GM18505 (cell line): ENCODE measurements at regions not wholly inside any gene's neighbourhood (a gene's known extent, or its start where the extent isn't known, plus 50 kb on each side); places are given as distances from the start of the nearest gene placed in this dataset.
"Not testable (repeated sequence)": the region's sequence is repeated elsewhere in the genome, so short reads cannot be mapped to it uniquely, and the experiment has no call there.

Experiments used
- ATAC-seq: cut with Tn5 transposase; IDR thresholded peaks from one replicate; pipeline ENCODE4 v1.9.1; 2021; ENCODE audit not compliant: unreplicated experiment
- POLR2A ChIP-seq: IDR thresholded peaks from 4 replicates; pipeline ENCODE4 v1.6.1; 2011; ENCODE audit warnings: borderline replicate concordance; ENCODE audit not compliant: insufficient read depth, insufficient read length; ENCODE audit errors: extremely low read depth

GRCh38 chr9:73380411-73380810 lies 228.7 kb downstream of the ANXA1 start:
- no peak for ATAC-seq

DNA sequence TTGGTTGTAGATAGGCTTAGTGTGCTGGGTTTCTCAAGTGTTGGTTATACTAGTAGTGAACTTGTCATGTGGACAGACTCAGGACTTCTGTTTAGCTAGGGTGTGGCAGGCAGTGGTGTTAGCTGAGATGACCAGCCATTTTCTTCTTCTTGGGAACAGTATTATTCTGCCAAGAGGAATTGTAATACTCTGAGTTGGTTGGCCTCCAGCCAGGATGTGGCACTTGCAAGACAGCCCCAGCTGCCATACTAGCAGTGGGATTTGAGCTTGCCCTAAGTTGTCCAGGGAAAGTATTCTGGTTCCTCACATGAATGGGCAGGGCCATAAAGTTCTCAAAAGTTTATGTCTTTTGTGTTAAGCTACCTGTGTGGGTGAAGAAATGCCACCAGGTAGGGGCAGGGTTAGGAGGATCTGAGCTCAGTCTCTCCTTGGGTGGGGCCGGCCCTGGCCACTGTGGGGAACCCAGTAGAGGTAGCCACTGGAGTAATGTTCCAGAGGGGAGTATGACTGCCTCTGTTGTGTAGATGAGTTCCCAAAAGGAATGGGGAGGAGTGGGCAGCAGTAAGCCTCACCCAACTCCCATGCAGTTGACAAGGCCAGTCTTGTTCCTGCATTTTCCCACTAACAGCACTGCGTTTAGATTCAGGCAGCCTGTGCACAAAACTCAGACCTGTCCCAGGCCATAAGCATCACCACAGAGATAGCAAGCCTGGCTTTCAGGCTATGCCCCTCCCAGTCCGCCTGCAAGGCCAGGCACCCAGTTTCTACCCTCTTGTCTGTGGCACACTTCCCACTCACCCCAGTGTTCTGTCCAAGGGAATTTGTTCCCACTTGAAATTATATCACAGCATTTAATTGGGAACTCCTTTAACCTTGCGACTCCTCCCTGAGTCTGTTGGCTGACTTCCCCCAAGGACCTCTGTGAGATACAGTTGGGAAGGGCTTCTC lies 250.7 kb downstream of the ANXA1 start:
- no peak for ATAC-seq
- no peak for TF ChIP-seq POLR2A

More at GRCh38 chr9:73380411-73380810, 228.7 kb downstream of the ANXA1 start:
- TF ChIP-seq POLR2A: no peak

DNA sequence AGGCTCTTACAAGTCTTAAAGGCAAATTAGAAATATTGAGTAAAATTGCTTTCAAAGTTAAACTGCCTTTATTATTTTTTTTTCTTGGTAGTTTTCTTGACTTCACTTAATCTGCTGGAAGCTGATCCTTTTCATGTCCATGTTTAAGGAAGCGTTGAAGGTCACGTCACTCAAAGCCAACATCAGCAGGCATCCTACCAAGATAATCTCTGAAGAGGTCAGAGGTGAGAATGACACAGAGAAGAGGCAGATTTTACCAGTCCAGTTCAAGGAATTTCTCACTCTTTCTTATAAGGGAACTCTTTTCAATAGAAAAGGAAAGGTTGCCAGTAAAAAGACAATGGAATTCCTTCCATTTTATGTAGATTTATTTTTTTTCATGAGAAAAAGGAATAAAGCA lies 259.8 kb downstream of the ANXA1 start:
- no peak for TF ChIP-seq POLR2A
- ATAC-seq: no peak

- ATAC-seq: no peak
- no peak for TF ChIP-seq POLR2A
These were observed 261.2 kb downstream of the ANXA1 start for GRCh38 chr9:73412874-73413273.

DNA sequence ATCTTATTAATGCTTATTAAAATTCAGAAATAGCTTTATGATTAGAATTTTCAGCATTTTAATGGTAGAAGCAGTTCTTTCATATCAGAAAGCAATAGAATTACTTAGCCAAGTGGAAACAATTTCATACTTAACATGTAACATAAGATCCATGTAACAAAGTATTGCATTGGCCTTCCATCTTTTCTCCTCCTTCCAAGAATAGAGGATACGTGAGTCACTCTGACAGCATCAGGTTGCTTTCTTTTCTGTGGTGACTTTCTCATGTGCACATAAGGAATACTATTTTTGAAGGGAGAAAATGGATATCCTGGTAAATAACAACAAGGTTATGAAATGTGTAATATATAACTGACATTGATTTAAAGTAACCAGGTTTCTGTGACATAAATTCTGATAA lies 272.2 kb downstream of the ANXA1 start:
- no peak for TF ChIP-seq POLR2A
- no peak for ATAC-seq

- ATAC-seq: no peak
- no peak for TF ChIP-seq POLR2A
These were observed 274.6 kb downstream of the ANXA1 start for GRCh38 chr9:73426269-73426668.

DNA sequence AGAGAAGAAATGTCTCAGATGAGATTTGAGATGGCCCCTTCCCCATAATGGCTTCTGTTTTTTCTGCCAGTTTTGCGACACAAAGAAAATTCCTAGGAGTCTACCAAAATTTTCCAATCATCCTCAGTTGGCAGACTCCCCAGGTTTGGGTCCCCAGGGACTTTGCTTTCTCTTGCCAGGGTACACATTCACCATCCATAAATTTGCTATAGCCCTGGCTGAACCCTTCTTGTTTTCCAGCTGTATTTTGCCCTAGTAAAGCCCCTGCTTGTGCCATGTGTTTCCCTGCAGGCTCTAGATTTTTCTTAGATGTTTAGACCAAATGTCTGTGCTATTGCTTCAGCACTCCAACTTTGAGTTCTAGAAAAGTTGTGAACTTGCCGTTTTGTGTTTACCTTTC lies 283.2 kb downstream of the ANXA1 start:
- no peak for TF ChIP-seq POLR2A
- no peak for ATAC-seq

DNA sequence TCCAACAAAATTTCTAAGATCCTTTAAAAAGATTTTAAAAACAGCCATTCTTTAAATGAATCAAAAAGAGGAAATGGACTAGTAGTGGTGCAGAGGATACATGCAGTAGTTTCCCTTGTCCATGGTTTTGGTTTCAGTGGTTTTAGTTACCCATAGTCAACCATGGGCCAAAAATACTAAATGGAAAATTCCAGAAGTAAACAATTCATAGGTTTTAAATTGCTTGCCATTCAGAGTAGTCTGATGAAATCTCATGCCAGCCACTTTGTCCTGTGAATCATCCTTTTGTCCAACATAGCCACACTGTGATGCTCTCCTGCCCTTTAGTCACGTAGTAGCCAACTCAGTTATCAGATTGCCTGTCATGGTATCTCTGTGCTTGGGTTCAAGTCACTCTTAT lies 286.1 kb downstream of the ANXA1 start:
- no peak for TF ChIP-seq POLR2A
- ATAC-seq: peak; percentile 72

DNA sequence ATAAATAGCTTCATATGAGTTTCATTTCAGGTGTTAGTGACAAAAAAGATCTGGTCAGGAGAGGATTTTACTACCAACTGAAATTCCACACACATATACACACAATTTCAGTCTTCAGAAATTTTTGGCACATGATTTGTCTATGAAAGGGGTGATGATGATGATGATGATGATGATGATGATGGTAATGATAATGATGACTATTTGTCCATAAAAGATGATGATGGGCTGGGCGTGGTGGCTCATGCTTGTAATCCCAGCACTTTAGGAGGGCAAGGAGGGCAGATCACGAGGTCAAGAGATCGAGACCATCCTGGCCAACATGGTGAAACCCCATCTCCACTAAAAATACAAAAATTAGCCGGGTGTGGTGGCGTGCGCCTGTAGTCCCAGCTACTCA lies 288.2 kb downstream of the ANXA1 start:
- not testable (repeated sequence) for ATAC-seq

DNA sequence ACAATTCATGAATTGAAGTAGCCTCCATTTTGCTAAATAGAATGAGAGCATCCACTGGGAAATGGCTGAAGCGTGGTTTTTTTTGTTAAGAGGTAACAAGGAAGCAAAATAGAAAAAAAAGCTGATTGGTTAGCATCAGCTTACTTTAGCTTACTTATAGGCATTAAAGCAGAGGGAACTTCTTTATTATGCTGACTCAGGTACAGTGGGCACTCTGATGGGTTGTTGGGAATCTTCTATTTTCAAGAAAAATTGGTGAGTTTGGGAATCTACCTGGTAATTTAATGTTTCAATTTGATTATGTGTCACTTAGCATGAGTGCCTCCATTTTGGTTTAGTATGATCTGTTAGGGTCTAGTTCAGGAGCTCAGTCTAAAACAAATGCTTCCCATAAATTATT lies 289.6 kb downstream of the ANXA1 start:
- no peak for TF ChIP-seq POLR2A
- ATAC-seq: no peak

DNA sequence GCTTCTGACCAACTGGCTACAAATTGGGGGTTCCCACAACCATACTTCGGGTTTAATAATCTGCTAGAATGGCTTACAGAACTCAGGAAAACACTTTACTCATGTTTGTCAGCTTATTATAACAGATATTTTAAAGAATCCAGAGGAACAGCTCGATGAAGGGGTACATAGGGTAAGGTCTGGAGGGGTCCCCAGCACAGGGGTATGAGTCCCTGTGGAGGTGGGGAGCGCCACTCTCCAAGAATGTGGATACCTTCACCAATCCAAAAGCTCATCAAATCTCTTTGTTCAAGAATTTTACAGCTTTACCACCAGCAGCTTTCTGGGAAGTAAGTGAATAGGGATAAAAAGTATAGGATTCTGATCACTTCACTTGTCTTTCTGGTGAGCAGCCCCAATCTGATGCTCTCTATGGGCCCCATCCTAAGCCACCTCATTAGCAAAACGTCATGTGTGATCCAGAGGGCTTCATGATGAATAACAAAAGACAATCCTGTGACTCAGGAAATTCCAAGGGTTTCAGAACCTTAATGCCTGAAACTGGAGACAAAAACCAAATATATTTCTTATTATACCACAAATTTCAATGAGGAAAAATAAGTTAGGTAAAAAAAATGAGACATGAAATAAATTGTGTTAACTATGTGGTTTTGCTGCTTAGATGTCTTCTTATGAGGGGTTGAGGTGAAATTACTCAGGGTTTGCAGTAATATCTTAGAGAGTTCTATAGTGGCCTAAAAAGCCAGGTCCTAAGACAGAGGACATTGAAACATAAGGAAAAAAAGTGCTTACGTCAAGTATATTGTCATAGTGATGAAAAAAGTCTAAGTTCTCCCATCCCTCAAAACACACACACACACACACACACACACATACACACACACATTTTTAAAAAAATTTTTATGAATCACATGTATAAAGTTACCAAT lies 290.5 kb downstream of the ANXA1 start:
- no peak for ATAC-seq
- no peak for TF ChIP-seq POLR2A

DNA sequence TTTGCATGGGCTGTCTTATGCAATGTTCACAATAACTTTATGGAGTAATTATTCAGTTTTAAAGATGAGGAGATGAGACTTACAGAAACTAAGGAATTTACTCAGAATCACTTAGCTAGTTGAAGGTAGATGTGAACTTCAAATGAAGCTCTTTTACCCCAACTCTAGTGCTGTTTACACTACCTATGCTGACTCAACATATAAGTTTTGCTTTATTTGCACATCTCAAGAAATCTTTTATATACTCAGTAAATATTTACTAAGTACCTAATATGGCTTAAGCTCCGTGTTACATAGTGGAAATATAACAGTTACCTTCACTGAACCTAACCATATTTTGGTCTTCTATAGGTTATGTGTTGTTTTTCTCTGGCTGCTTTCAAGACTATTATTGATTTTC lies 293.2 kb downstream of the ANXA1 start:
- TF ChIP-seq POLR2A: no peak
- no peak for ATAC-seq

DNA sequence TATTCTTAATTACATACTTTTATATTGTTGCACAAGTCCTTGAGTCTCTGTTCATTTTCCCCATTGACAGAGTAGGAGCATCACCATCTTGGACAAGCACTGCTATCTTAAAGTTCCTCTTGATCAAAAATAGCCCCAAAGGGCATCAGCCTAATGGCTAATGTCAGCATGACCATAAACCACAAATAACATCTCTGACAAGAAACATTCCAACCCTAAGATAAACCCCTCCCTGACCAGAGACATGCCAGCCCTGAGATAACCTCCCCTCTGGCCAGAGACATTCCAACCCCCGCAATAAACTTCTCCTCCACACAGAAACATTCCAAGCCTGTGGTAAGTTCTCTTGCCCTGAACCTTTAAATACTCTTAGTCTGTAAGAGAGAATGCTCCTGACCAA lies 293.7 kb downstream of the ANXA1 start:
- ATAC-seq: not testable (repeated sequence)

GRCh38 chr9:73446306-73446705 lies 294.6 kb downstream of the ANXA1 start:
- no peak for TF ChIP-seq POLR2A
- ATAC-seq: no peak
